Smooth muscle cell (in vitro differentiated cells): ENCODE measurements at regions not wholly inside any gene's neighbourhood (a gene's known extent, or its start where the extent isn't known, plus 50 kb on each side); places are given as distances from the start of the nearest gene placed in this dataset.

Experiments
- DNase-seq: peaks from one replicate; lab custom pipeline; 2025; ENCODE audit not compliant: unreplicated experiment; lab: John Stamatoyannopoulos, UW
- H2AFZ ChIP-seq: fragments of 200-600 bp; sonication (generic); 2 replicates; pipeline ENCODE4 v1.6.0; 2016; ENCODE audit warnings: antibody characterized with exemption, low read depth, mild to moderate bottlenecking
- H3F3A ChIP-seq: fragments of 200-600 bp; sonication (generic); 2 replicates; pipeline ENCODE4 v1.6.0; 2017; ENCODE audit warnings: antibody characterized with exemption, low read depth
- H3K27ac ChIP-seq: fragments of 200-600 bp; sonication (generic); 2 replicates; pipeline ENCODE4 v1.5.1; 2016; ENCODE audit warnings: low read depth, mild to moderate bottlenecking
- H3K27me3 ChIP-seq: fragments of 200-600 bp; sonication (generic); 2 replicates; pipeline ENCODE4 v1.6.1; 2016; ENCODE audit warnings: low read depth, mild to moderate bottlenecking
- H3K36me3 ChIP-seq: fragments of 200-600 bp; sonication (generic); 2 replicates; pipeline ENCODE4 v1.5.1; 2016; ENCODE audit warnings: low read depth
- H3K4me1 ChIP-seq: fragments of 200-600 bp; sonication (generic); 2 replicates; pipeline ENCODE4 v1.5.1; 2016; ENCODE audit warnings: low read depth
- H3K4me2 ChIP-seq: fragments of 200-600 bp; sonication (generic); 2 replicates; pipeline ENCODE4 v1.6.0; 2016; ENCODE audit warnings: mild to moderate bottlenecking
- H3K4me3 ChIP-seq: fragments of 200-600 bp; sonication (generic); 2 replicates; pipeline ENCODE4 v1.5.1; 2016; ENCODE audit warnings: mild to moderate bottlenecking
- H3K79me2 ChIP-seq: fragments of 200-600 bp; sonication (generic); 2 replicates; pipeline ENCODE4 v1.6.0; 2016; ENCODE audit warnings: low read depth, mild to moderate bottlenecking
- H3K9ac ChIP-seq: fragments of 200-600 bp; sonication (generic); 2 replicates; pipeline ENCODE4 v1.6.0; 2016; ENCODE audit warnings: low read depth
- H3K9me3 ChIP-seq: fragments of 200-600 bp; sonication (generic); replicated peaks from 2 replicates; pipeline ENCODE4 v1.5.1; 2016; ENCODE audit warnings: low read depth
- H4K20me1 ChIP-seq: fragments of 200-600 bp; sonication (generic); 2 replicates; pipeline ENCODE4 v1.6.0; 2016; ENCODE audit warnings: low read depth
- WGBS: methylation state at CpG from one replicate; pipeline ENCODE4 v1.1.7; 2016; ENCODE audit warnings: low lambda C conversion rate; 5-methylcytosine and 5-hydroxymethylcytosine counted together
- TF ChIP-seq, protein P1 (sequence below): fragments of 200-600 bp; sonication (generic); IDR thresholded peaks from 2 replicates; pipeline ENCODE4 v1.5.1; 2017; ENCODE audit warnings: borderline replicate concordance, mild to moderate bottlenecking, antibody characterized with exemption; ENCODE audit not compliant: insufficient read depth, poor library complexity, severe bottlenecking

- TF ChIP-seq, protein P1, sequence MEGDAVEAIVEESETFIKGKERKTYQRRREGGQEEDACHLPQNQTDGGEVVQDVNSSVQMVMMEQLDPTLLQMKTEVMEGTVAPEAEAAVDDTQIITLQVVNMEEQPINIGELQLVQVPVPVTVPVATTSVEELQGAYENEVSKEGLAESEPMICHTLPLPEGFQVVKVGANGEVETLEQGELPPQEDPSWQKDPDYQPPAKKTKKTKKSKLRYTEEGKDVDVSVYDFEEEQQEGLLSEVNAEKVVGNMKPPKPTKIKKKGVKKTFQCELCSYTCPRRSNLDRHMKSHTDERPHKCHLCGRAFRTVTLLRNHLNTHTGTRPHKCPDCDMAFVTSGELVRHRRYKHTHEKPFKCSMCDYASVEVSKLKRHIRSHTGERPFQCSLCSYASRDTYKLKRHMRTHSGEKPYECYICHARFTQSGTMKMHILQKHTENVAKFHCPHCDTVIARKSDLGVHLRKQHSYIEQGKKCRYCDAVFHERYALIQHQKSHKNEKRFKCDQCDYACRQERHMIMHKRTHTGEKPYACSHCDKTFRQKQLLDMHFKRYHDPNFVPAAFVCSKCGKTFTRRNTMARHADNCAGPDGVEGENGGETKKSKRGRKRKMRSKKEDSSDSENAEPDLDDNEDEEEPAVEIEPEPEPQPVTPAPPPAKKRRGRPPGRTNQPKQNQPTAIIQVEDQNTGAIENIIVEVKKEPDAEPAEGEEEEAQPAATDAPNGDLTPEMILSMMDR = no peak
- no peaks in the 10 kb centered on the region for H4K20me1 ChIP-seq
- H3K27ac ChIP-seq = peak overlapping the region; percentile 96
- no peaks in the 10 kb centered on the region for H3K36me3 ChIP-seq
- no peaks in the 10 kb centered on the region for H3K27me3 ChIP-seq
- H3K9ac ChIP-seq = peak overlapping the region; percentile 62
- no peaks in the 10 kb centered on the region for H3K9me3 ChIP-seq
- H3K4me1 ChIP-seq = peaks cover 5% of the 10 kb centered on the region
- DNase-seq = no peak
- H3K4me2 ChIP-seq = peak overlapping the region; percentile 77
- no peak overlapping the region for H3K4me3 ChIP-seq
- peaks cover 8% of the 10 kb centered on the region for H3K79me2 ChIP-seq
- no peak overlapping the region for H2AFZ ChIP-seq
- WGBS = 7% methylated on average over 4 of the region's 4 CpGs
- peaks cover 13% of the 10 kb centered on the region for H3F3A ChIP-seq
Observed at GRCh38 chr1:199123615-199124014, 484.8 kb downstream of the PTPRC start.

DNA sequence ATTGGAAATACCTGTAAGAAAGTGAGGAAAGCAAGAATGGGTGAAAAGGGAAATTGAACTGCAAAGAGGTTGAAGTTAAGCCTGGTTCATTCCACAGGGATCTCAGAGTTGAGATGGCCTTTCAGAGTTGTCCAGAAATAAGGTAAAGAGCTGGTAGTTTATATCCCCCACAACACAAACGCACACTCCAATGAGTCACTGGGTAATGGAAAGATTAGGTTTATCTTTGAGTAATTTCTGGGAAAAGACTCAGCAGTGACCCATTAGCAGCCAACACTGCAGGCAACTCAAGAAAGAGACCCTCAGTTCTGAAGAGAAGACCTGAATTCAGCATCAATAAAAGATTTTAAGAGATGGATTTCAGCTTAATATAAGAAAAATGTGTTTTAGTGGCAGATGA is 485.5 kb downstream of the PTPRC start:
- H3F3A ChIP-seq = peaks cover 13% of the 10 kb centered on the region
- DNase-seq = no peak
- no peaks in the 10 kb centered on the region for H3K27me3 ChIP-seq
- H3K36me3 ChIP-seq = no peaks in the 10 kb centered on the region
- H3K9ac ChIP-seq = peak overlapping the region; percentile 67
- H3K27ac ChIP-seq = peak overlapping the region; percentile 96
- WGBS = 11% methylated on average over 1 of the region's 1 CpG
- H3K9me3 ChIP-seq = no peaks in the 10 kb centered on the region
- no peaks in the 10 kb centered on the region for H4K20me1 ChIP-seq
- peak overlapping the region; percentile 77 for H3K4me2 ChIP-seq
- peak overlapping the region; percentile 7 for H3K4me3 ChIP-seq
- TF ChIP-seq, protein P1 = no peak
- peaks cover 8% of the 10 kb centered on the region for H3K79me2 ChIP-seq
- no peak overlapping the region for H2AFZ ChIP-seq
- H3K4me1 ChIP-seq = peaks cover 5% of the 10 kb centered on the region

DNA sequence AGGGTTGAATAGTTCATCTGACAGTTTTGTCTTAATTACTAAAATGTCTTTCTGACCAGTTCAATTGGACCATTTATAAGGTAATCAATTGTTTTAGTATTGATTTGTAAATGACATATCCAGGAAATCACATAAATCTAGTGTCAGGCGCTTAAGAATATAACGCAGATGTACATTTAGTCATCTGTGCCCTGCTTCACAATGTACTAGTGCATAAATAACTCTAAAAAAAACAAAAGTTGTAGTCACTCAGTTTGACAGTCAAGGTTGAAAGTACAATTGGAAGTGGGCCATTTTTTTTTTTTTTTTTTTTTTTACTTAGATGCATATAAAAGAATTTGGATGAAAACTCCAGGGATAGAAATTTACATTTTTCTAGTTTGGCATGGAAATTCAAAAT is 490.4 kb downstream of the PTPRC start:
- TF ChIP-seq, protein P1 = no peak

DNA sequence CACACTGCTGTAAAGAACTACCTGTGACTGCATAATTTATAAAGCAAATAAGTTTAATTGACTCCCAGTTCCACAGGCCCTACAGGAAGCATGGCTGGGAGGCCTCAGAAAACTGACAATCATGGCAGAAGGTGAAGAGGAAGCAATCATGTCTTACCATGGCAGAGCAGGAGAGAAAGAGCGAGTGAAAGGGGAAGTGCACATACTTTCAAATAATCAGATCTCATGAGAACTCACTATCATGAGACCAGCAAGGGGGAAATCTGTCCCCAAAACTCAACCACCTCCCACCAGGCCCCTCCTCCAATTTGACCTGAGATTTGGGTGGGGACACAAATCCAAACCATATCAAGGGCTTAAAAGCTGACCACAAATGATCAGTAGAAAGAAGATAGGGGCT is 493.2 kb downstream of the PTPRC start:
- no peak for DNase-seq
- Histone ChIP-seq H3K4me3 (no peak overlapping the region), H3F3A (no peaks in the 10 kb centered on the region), H3K4me2 (no peak overlapping the region), H3K27ac (no peak overlapping the region), H3K4me1 (no peaks in the 10 kb centered on the region), H2AFZ (no peak overlapping the region), H3K79me2 (no peaks in the 10 kb centered on the region), H3K9me3 (no peaks in the 10 kb centered on the region), H3K36me3 (no peaks in the 10 kb centered on the region), H3K9ac (no peak overlapping the region), H4K20me1 (no peaks in the 10 kb centered on the region), H3K27me3 (no peaks in the 10 kb centered on the region)
- TF ChIP-seq, protein P1 = no peak
- 100% methylated on average over 1 of the region's 1 CpG for WGBS

More for the DNA sequence above, 490.4 kb downstream of the PTPRC start:
- peaks cover 4% of the 10 kb centered on the region for H3F3A ChIP-seq
- H3K4me1 ChIP-seq = no peaks in the 10 kb centered on the region
- no peaks in the 10 kb centered on the region for H4K20me1 ChIP-seq
- no peaks in the 10 kb centered on the region for H3K79me2 ChIP-seq
- no peak overlapping the region for H2AFZ ChIP-seq
- H3K4me3 ChIP-seq = no peak overlapping the region
- no peak for DNase-seq
- no peak overlapping the region for H3K4me2 ChIP-seq
- H3K36me3 ChIP-seq = no peaks in the 10 kb centered on the region
- no peak overlapping the region for H3K9ac ChIP-seq
- H3K27me3 ChIP-seq = no peaks in the 10 kb centered on the region
- H3K9me3 ChIP-seq = no peaks in the 10 kb centered on the region
- WGBS = 95% methylated on average over 2 of the region's 2 CpGs
- H3K27ac ChIP-seq = no peak overlapping the region
